ENCODE measurements at regions not wholly inside any gene's neighbourhood (a gene's known extent, or its start where the extent isn't known, plus 50 kb on each side); places are given as distances from the start of the nearest gene placed in this dataset.
A peak's percentile ranks its signal among the peaks of the same experiment; 100 is the strongest.

DNA sequence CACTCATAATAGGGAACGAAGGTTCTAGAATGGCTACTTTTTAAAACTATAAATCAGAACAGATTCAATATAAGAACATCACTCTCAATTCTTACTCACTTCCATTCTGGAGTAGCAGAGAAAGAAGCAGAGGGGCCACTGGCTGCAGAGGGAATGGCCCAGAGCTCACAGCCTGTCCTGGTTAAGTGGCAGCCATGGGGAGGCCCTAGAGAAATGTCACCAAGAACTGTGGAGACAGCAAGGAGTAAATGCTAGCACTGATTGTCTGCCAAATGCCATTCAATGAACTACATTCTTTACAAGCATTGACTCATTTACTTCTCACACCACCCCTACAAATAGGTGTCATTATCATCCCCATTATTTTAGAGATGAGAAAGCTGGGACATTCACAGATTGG, 74.6 kb upstream of the KCNMA1 start:
- in situ Hi-C loops (cut with MboI; ENCODE audit: low pct_ligation_motif_present in 1 of 4, low pct_unique_long_range_greater_than_20kb in 1 of 4, low sequenced_read_pairs in 3 of 4), result no loop called here

DNA sequence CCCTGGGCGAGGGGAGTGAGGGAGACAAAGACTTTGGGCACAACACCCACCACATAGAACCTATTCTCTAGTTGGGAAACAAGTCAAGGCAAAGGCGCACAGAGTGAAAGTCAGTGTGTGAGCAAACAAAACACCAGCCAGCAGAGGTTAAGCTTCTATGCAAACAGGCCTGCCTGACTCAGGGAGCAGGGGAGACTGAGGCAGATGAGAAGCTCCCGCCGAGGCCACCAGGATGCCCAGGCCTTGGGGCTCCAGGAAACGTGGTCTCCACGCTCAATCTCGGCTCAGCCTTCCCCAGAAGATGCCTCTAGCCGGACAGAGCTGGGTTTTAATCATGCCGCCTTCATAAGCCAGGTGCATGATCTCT, 74.1 kb upstream of the KCNMA1 start:
- intact Hi-C loops (cut with DNase I; ENCODE audit: low total_unique reads), result loop anchor here (5.0 kb wide), 1 partner anchor 544 kb away; no protein-coding TSS in a partner anchor

More for the DNA sequence above, 74.6 kb upstream of the KCNMA1 start:
- no peak overlapping the region for H3K4me3 ChIP-seq
- no peak overlapping the region for H3K27ac ChIP-seq
- no peak for DNase-seq
- H3K27me3 ChIP-seq, result peaks cover 37% of the 10 kb centered on the region
- TF ChIP-seq POLR2AphosphoS5 (IDR thresholded peaks at IDR 0.05) (no peak), POLR2A (IDR thresholded peaks at IDR 0.05) (no peak), EP300 (IDR thresholded peaks at IDR 0.05; ENCODE audit: low read depth) (no peak)
- TF ChIP-seq, protein P1, sequence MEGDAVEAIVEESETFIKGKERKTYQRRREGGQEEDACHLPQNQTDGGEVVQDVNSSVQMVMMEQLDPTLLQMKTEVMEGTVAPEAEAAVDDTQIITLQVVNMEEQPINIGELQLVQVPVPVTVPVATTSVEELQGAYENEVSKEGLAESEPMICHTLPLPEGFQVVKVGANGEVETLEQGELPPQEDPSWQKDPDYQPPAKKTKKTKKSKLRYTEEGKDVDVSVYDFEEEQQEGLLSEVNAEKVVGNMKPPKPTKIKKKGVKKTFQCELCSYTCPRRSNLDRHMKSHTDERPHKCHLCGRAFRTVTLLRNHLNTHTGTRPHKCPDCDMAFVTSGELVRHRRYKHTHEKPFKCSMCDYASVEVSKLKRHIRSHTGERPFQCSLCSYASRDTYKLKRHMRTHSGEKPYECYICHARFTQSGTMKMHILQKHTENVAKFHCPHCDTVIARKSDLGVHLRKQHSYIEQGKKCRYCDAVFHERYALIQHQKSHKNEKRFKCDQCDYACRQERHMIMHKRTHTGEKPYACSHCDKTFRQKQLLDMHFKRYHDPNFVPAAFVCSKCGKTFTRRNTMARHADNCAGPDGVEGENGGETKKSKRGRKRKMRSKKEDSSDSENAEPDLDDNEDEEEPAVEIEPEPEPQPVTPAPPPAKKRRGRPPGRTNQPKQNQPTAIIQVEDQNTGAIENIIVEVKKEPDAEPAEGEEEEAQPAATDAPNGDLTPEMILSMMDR (IDR thresholded peaks at IDR 0.05), result no peak
- intact Hi-C loops (cut with DNase I; ENCODE audit: low total_unique reads), result loop anchor here (5.0 kb wide), 1 partner anchor 545 kb away; no protein-coding TSS in a partner anchor
- WGBS, 2 donors (ENCODE audit: low coverage in 1 of 2), result 75 to 97% methylated on average over 1 of the region's 1 CpG
- H3K36me3 ChIP-seq, result no peaks in the 10 kb centered on the region
- H3K4me1 ChIP-seq, result peaks cover 0 to 7% (median 3%) of the 10 kb centered on the region in 4 donors
- H3K9me3 ChIP-seq, result no peaks in the 10 kb centered on the region

DNA sequence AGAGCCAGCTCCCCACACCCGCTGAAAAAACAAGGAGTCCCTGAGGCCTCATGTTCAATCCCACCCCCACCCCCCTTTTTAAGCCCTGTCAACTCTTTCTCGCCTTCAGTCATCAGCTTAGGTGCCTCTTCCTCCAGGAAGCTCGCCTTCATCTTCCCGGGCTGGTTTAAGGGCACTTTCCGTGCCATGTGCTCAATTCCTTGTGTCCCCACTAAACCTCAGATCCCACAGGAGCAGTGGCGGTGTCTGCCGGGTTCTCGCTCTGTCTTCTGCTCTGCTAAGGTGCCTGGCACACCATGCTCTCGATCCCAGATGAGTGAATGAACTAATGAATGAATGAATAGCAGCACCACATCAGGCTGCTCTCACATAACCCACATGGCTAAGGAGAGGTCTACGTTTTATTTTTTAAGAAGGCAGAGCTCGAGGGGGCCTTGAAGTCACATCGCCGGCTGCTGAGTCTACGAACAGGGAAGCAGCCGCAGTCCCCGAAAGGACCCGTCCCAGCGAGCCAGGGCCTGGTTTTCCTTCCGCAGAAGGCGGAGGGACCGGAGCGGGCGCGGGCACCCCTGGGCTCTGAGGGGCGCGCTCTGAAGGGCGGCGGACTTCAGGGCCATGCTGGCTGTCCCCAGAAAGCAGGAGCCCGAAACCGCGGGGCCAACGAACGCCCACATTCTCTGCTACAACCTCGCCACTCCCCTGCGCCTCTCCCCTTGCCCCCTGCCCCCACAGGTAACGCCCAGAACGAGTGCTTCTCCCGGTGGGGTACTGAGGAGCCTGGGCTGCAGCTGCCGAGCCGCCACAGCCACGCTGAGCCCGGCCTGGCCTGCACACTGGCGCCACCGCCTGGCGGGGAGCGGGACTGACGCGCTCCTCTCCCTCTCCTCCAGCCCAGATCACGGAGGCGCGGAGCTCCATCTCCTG, 73.4 kb upstream of the KCNMA1 start:
- H3K36me3 ChIP-seq, result no peaks in the 10 kb centered on the region
- H3K27ac ChIP-seq, result no peak overlapping the region
- intact Hi-C loops (cut with DNase I; ENCODE audit: low total_unique reads) (loop anchor here (5.0 kb wide), 1 partner anchor 544 kb away; no protein-coding TSS in a partner anchor), in situ Hi-C loops (cut with MboI; ENCODE audit: low pct_ligation_motif_present in 1 of 4, low pct_unique_long_range_greater_than_20kb in 1 of 4, low sequenced_read_pairs in 3 of 4) (no loop called here)
- peaks cover 37% of the 10 kb centered on the region for H3K27me3 ChIP-seq
- H3K4me3 ChIP-seq, result peak overlapping the region; percentile 9 to 50 (median 22)
- peaks cover 0 to 7% (median 3%) of the 10 kb centered on the region in 4 donors for H3K4me1 ChIP-seq
- TF ChIP-seq POLR2AphosphoS5 (IDR thresholded peaks at IDR 0.05) (no peak), EP300 (IDR thresholded peaks at IDR 0.05; ENCODE audit: low read depth) (no peak)
- TF ChIP-seq, protein P1 (IDR thresholded peaks at IDR 0.05), result peak; percentile 84 to 98 (median 97)
- no peaks in the 10 kb centered on the region for H3K9me3 ChIP-seq
- peak; percentile 77 for DNase-seq
- 24% methylated on average over 36 of the region's 51 CpGs; no CpG with 5 or more reads in 1 of the 2 donors for WGBS, 2 donors (ENCODE audit: low coverage in 1 of 2)

More for the DNA sequence above, 74.1 kb upstream of the KCNMA1 start:
- in situ Hi-C loops (cut with MboI; ENCODE audit: low pct_ligation_motif_present in 1 of 4, low pct_unique_long_range_greater_than_20kb in 1 of 4, low sequenced_read_pairs in 3 of 4), result no loop called here
- 35% methylated on average over 9 of the region's 9 CpGs; no CpG with 5 or more reads in 1 of the 2 donors for WGBS, 2 donors (ENCODE audit: low coverage in 1 of 2)
- Histone ChIP-seq H3K9me3 (no peaks in the 10 kb centered on the region), H3K4me1 (peaks cover 0 to 7% (median 3%) of the 10 kb centered on the region in 4 donors), H3K27ac (no peak overlapping the region), H3K4me3 (no peak overlapping the region), H3K27me3 (peaks cover 37% of the 10 kb centered on the region), H3K36me3 (no peaks in the 10 kb centered on the region)
- TF ChIP-seq, protein P1 (IDR thresholded peaks at IDR 0.05), result peak in 1 of 5 experiments; percentile 4
- no peak for TF ChIP-seq POLR2AphosphoS5 (IDR thresholded peaks at IDR 0.05)
- no peak for DNase-seq

DNA sequence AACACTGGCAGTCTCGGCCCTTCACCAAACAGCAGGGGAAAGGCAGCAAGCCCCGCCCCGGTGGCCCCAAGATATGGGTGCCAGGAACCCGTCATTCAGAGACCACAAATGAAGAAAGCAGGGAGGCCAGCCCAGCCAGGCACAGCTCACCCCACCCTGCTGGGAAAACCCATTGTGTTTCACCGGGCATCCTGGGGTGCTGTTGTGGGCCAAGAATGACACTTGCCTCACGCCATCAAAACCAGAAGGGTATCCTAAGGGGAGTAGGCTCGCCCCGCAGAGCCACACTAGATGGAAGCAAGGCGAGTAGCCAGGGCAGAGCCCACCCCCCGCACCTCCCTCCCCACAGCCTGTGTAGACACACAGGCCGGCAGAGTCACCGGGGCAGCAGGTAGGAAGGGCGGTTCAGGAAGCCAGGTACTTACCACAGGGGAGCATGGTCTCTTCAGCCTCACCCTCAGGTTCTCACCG, 72.5 kb upstream of the KCNMA1 start:
- in situ Hi-C loops (cut with MboI; ENCODE audit: low pct_ligation_motif_present in 1 of 4, low pct_unique_long_range_greater_than_20kb in 1 of 4, low sequenced_read_pairs in 3 of 4), result no loop called here
- DNase-seq, result no peak
- Histone ChIP-seq H3K27me3 (peaks cover 37% of the 10 kb centered on the region), H3K4me1 (peaks cover 0 to 7% (median 3%) of the 10 kb centered on the region in 4 donors), H3K27ac (no peak overlapping the region), H3K36me3 (no peaks in the 10 kb centered on the region), H3K4me3 (no peak overlapping the region), H3K9me3 (no peaks in the 10 kb centered on the region)
- TF ChIP-seq EP300 (IDR thresholded peaks at IDR 0.05; ENCODE audit: low read depth) (no peak), POLR2A (IDR thresholded peaks at IDR 0.05) (no peak), POLR2AphosphoS5 (IDR thresholded peaks at IDR 0.05) (no peak)
- TF ChIP-seq, protein P1 (IDR thresholded peaks at IDR 0.05), result no peak
- WGBS, 2 donors (ENCODE audit: low coverage in 1 of 2), result 68 to 81% methylated on average over 3 to 14 of the region's 14 CpGs
- intact Hi-C loops (cut with DNase I; ENCODE audit: low total_unique reads), result loop anchor here (5.0 kb wide), 1 partner anchor 543 kb away; no protein-coding TSS in a partner anchor

Data from transverse colon (tissue), 4 donors.